HEK293 (cell line): ENCODE measurements at regions not wholly inside any gene's neighbourhood (a gene's known extent, or its start where the extent isn't known, plus 50 kb on each side); places are given as distances from the start of the nearest gene placed in this dataset.

Source experiments
- ZNF112 ChIP-seq: fragments of 450-650 bp; formaldehyde crosslinking; IDR thresholded peaks from 2 replicates; pipeline ENCODE4 v1.5.0; 2017; ENCODE audit warnings: missing biosample characterization, missing genetic modification characterization
- ZNF140 ChIP-seq: fragments of 450-650 bp; formaldehyde crosslinking; IDR thresholded peaks from 2 replicates; pipeline ENCODE4 v1.5.1; 2016; ENCODE audit warnings: missing biosample characterization, missing genetic modification characterization
- ZNF324 ChIP-seq: fragments of 450-650 bp; formaldehyde crosslinking; IDR thresholded peaks from 2 replicates; pipeline ENCODE4 v1.5.1; 2016; ENCODE audit warnings: missing biosample characterization, missing genetic modification characterization
- ZNF354C ChIP-seq: fragments of 450-650 bp; formaldehyde crosslinking; IDR thresholded peaks from 2 replicates; pipeline ENCODE4 v1.5.1; 2016; ENCODE audit warnings: missing biosample characterization, missing genetic modification characterization, low read depth, borderline replicate concordance
- ZNF416 ChIP-seq: fragments of 450-650 bp; formaldehyde crosslinking; IDR thresholded peaks from 2 replicates; pipeline ENCODE4 v1.5.1; 2016; ENCODE audit warnings: missing biosample characterization, missing genetic modification characterization
- TF ChIP-seq, protein P1 (sequence below): fragments of 450-650 bp; formaldehyde crosslinking; IDR thresholded peaks from 2 replicates; pipeline ENCODE4 v1.5.1; 2016; ENCODE audit warnings: missing biosample characterization, missing genetic modification characterization
- TF ChIP-seq, protein P2 (sequence below): fragments of 450-650 bp; formaldehyde crosslinking; IDR thresholded peaks from 2 replicates; pipeline ENCODE4 v1.5.1; 2016; ENCODE audit warnings: missing biosample characterization, missing genetic modification characterization
- TF ChIP-seq, protein P3 (sequence below): sonication (generic); formaldehyde crosslinking; IDR thresholded peaks from 2 replicates; pipeline ENCODE4 v1.8.1; 2022; ENCODE audit warnings: mild to moderate bottlenecking, moderate library complexity, missing genetic modification reagents

DNA sequence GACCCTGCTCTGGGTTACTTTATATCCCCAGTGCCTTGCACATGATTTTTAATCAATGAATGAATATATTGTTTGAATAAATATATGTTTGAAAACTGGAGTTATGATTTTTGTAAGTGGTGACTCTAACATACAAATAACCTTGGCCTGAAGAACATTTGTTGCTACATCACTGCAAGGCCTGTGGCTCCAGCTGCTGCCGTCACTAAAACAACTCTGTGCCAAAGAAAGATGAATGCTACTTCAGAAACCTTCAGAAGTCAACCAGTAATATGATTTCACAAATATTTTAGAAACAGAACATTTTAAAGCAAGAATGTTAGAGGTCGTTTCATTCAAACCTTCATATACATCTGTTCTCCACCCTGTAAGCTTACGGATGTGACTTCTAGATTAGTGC lies 60.6 kb upstream of the SEC16B start:
- TF ChIP-seq, protein P1, sequence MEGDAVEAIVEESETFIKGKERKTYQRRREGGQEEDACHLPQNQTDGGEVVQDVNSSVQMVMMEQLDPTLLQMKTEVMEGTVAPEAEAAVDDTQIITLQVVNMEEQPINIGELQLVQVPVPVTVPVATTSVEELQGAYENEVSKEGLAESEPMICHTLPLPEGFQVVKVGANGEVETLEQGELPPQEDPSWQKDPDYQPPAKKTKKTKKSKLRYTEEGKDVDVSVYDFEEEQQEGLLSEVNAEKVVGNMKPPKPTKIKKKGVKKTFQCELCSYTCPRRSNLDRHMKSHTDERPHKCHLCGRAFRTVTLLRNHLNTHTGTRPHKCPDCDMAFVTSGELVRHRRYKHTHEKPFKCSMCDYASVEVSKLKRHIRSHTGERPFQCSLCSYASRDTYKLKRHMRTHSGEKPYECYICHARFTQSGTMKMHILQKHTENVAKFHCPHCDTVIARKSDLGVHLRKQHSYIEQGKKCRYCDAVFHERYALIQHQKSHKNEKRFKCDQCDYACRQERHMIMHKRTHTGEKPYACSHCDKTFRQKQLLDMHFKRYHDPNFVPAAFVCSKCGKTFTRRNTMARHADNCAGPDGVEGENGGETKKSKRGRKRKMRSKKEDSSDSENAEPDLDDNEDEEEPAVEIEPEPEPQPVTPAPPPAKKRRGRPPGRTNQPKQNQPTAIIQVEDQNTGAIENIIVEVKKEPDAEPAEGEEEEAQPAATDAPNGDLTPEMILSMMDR (tag by site-specific recombination), result no peak
- TF ChIP-seq ZNF140 (tag by site-specific recombination) (no peak), ZNF112 (no peak), ZNF416 (tag by site-specific recombination) (no peak), ZNF324 (tag by site-specific recombination) (no peak), ZNF354C (tag by site-specific recombination) (no peak)
- TF ChIP-seq, protein P2, sequence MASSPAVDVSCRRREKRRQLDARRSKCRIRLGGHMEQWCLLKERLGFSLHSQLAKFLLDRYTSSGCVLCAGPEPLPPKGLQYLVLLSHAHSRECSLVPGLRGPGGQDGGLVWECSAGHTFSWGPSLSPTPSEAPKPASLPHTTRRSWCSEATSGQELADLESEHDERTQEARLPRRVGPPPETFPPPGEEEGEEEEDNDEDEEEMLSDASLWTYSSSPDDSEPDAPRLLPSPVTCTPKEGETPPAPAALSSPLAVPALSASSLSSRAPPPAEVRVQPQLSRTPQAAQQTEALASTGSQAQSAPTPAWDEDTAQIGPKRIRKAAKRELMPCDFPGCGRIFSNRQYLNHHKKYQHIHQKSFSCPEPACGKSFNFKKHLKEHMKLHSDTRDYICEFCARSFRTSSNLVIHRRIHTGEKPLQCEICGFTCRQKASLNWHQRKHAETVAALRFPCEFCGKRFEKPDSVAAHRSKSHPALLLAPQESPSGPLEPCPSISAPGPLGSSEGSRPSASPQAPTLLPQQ, result no peak
- TF ChIP-seq, protein P3, sequence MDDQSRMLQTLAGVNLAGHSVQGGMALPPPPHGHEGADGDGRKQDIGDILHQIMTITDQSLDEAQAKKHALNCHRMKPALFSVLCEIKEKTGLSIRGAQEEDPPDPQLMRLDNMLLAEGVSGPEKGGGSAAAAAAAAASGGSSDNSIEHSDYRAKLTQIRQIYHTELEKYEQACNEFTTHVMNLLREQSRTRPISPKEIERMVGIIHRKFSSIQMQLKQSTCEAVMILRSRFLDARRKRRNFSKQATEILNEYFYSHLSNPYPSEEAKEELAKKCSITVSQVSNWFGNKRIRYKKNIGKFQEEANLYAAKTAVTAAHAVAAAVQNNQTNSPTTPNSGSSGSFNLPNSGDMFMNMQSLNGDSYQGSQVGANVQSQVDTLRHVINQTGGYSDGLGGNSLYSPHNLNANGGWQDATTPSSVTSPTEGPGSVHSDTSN, result no peak
